OCI-LY7 (cell line): ENCODE measurements at regions not wholly inside any gene's neighbourhood (a gene's known extent, or its start where the extent isn't known, plus 50 kb on each side); places are given as distances from the start of the nearest gene placed in this dataset.

Source experiments
- BruUV-seq: library from RNA; stranded (reverse); fragments of 400-500 nt; replicated peaks from 2 replicates; lab custom pipeline; 2021; lab: Mats Ljungman, UMichigan
- CTCF ChIA-PET: fragments of 300-600 bp; sonication (Branson Sonifier 250); formaldehyde crosslinking; loops from one replicate; lab custom pipeline; 2022; ENCODE audit warnings: antibody characterized with exemption; ENCODE audit not compliant: unreplicated experiment; lab: Charles Lee
- POLR2A ChIA-PET: fragments of 300-600 bp; sonication (Branson Sonifier 250); formaldehyde crosslinking; loops from one replicate; lab custom pipeline; 2022; ENCODE audit warnings: antibody characterized with exemption; lab: Charles Lee
- DNase-seq: peaks from one replicate; pipeline ENCODE4 v3.0.0-alpha.2; 2015; ENCODE audit warnings: low spot score
- H2AFZ ChIP-seq: fragments of 200-600 bp; sonication (generic), shearing (Covaris generic); 2 replicates; pipeline ENCODE4 v1.6.1; 2014; ENCODE audit warnings: mild to moderate bottlenecking, antibody characterized with exemption, low read length, moderate library complexity
- H3K27ac ChIP-seq: fragments of 200-600 bp; sonication (generic); 2 replicates; pipeline ENCODE4 v1.5.1; 2014; ENCODE audit warnings: mixed run types, low read depth, mild to moderate bottlenecking, moderate library complexity, low read length, inconsistent platforms; ENCODE audit not compliant: poor library complexity, severe bottlenecking
- H3K36me3 ChIP-seq: fragments of 200-600 bp; sonication (generic); 2 replicates; pipeline ENCODE4 v1.6.1; 2014; ENCODE audit warnings: mild to moderate bottlenecking, antibody characterized with exemption, low read length, moderate library complexity, mixed read lengths; ENCODE audit not compliant: insufficient read depth
- H3K4me1 ChIP-seq: fragments of 200-600 bp; sonication (generic); 2 replicates; pipeline ENCODE4 v1.5.1; 2014; ENCODE audit warnings: mild to moderate bottlenecking, low read length; ENCODE audit not compliant: insufficient read depth, poor library complexity, severe bottlenecking
- H3K4me2 ChIP-seq: fragments of 200-600 bp; sonication (generic); 2 replicates; pipeline ENCODE4 v1.6.1; 2014; ENCODE audit warnings: mild to moderate bottlenecking, low read length
- H3K4me3 ChIP-seq: fragments of 200-600 bp; sonication (generic); 2 replicates; pipeline ENCODE4 v1.5.1; 2014; ENCODE audit warnings: mild to moderate bottlenecking, low read depth, low read length; ENCODE audit not compliant: poor library complexity, severe bottlenecking
- H3K79me2 ChIP-seq: fragments of 200-600 bp; sonication (generic); 2 replicates; pipeline ENCODE4 v1.6.1; 2016; ENCODE audit warnings: low read depth, mild to moderate bottlenecking, low read length, moderate library complexity, mixed read lengths; ENCODE audit not compliant: insufficient read depth
- H3K9me2 ChIP-seq: fragments of 200-600 bp; sonication (generic); 2 replicates; pipeline ENCODE4 v1.6.1; 2016; ENCODE audit warnings: mild to moderate bottlenecking, low read length, mixed read lengths; ENCODE audit not compliant: insufficient read depth
- H3K9me3 ChIP-seq: fragments of 200-600 bp; sonication (generic); 2 replicates; pipeline ENCODE4 v1.6.1; 2014; ENCODE audit warnings: mild to moderate bottlenecking, mixed run types, low read length, mixed read lengths
- H4K20me1 ChIP-seq: fragments of 200-600 bp; sonication (generic); 2 replicates; pipeline ENCODE4 v1.6.1; 2014; ENCODE audit warnings: mild to moderate bottlenecking, antibody characterized with exemption, low read length, moderate library complexity, mixed read lengths; ENCODE audit not compliant: insufficient read depth
- CTCF ChIP-seq: fragments of 200-600 bp; sonication (generic); conservative IDR thresholded peaks from 2 replicates; pipeline ENCODE4 v1.5.1; 2014; ENCODE audit warnings: mild to moderate bottlenecking, antibody characterized with exemption, low read length, moderate library complexity, mixed read lengths
- EZH2phosphoT487 ChIP-seq: fragments of 200-600 bp; sonication (generic); IDR thresholded peaks from 2 replicates; pipeline ENCODE4 v1.6.1; 2018; ENCODE audit warnings: low read depth, borderline replicate concordance, mild to moderate bottlenecking, mixed run types, antibody characterized with exemption, low read length, moderate library complexity, mixed read lengths
- intact Hi-C: fragments of 100-400 bp; cut with micrococcal nuclease; formaldehyde crosslinking; loops from one replicate; pipeline ENCODE4 v1.10.0; 2022; ENCODE audit not compliant: unreplicated experiment

DNA sequence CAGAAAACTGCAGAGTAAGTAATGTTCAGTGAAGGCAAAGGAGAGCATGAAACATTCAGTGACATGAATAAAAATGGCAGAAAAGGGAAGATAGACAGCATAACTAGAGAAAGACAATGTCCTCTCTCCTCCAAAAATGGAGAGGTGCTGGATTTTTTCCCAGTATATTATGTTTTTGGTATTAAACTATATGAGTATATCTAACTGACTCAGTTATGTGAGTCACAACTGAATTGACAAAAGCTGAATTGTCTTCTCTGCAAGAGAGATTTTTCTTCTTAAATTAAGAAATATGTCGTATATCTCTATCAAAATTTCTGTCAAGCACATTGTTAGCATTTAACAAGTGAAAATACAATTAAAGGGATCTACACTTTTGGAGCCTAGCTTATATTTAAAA, 375.1 kb downstream of the CHSY3 start:
- no peaks in the 10 kb centered on the region for H3K36me3 ChIP-seq
- no peaks in the 10 kb centered on the region for H3K4me1 ChIP-seq
- no peak for TF ChIP-seq EZH2phosphoT487
- no peak for TF ChIP-seq CTCF
- no peak overlapping the region for H3K4me3 ChIP-seq
- H2AFZ ChIP-seq: no peak overlapping the region
- POLR2A ChIA-PET: interaction anchor here (1.2 kb wide), 1 partner anchor 10 kb away, joined by 3 read pairs; no protein-coding TSS in a partner anchor
- intact Hi-C loops: no loop called here
- DNase-seq: no peak
- CTCF ChIA-PET: no interaction called here
- H3K9me3 ChIP-seq: no peaks in the 10 kb centered on the region
- H3K4me2 ChIP-seq: no peak overlapping the region
- no peak overlapping the region for H3K27ac ChIP-seq
- no peaks in the 10 kb centered on the region for H4K20me1 ChIP-seq
- H3K9me2 ChIP-seq: no peaks in the 10 kb centered on the region
- no TSS peak for BruUV-seq
- no peaks in the 10 kb centered on the region for H3K79me2 ChIP-seq

- BruUV-seq: no TSS peak
- no peaks in the 10 kb centered on the region for H3K4me1 ChIP-seq
These were observed 373.9 kb downstream of the CHSY3 start for GRCh38 chr5:130278136-130278535.

DNA sequence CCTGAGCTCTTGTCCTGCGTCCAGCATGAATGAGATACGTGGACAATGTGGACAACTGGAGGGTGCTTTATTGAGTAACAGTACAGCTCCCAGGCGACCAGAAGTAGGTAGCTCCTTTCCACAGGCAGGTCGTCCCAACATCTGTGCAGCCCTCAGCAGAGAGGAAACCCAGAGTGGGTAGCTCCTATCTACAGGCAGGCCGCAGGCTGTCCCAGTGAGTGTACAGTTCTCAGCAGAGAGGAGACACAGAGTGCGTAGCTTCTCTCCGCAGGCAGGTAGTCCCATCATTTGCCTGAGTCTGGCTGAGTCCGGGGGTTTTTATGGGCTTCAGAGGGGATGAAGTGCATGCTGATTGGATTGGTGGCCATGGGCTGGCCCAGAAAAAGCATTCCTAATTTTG, 373.3 kb downstream of the CHSY3 start:
- H3K79me2 ChIP-seq: no peaks in the 10 kb centered on the region
- H3K36me3 ChIP-seq: no peaks in the 10 kb centered on the region
- no TSS peak for BruUV-seq
- no peak for DNase-seq
- ChIA-PET CTCF (no interaction called here), POLR2A (no interaction called here)
- H4K20me1 ChIP-seq: no peaks in the 10 kb centered on the region
- no peaks in the 10 kb centered on the region for H3K4me1 ChIP-seq
- H2AFZ ChIP-seq: no peak overlapping the region
- H3K9me2 ChIP-seq: no peaks in the 10 kb centered on the region
- TF ChIP-seq EZH2phosphoT487 (no peak), CTCF (no peak)
- H3K4me3 ChIP-seq: no peak overlapping the region
- intact Hi-C loops: no loop called here
- no peaks in the 10 kb centered on the region for H3K9me3 ChIP-seq
- no peak overlapping the region for H3K27ac ChIP-seq
- no peak overlapping the region for H3K4me2 ChIP-seq

More at GRCh38 chr5:130278136-130278535, 373.9 kb downstream of the CHSY3 start:
- Histone ChIP-seq H3K36me3 (no peaks in the 10 kb centered on the region), H3K4me3 (no peak overlapping the region), H3K9me2 (no peaks in the 10 kb centered on the region), H3K79me2 (no peaks in the 10 kb centered on the region), H3K27ac (no peak overlapping the region), H3K4me2 (no peak overlapping the region), H4K20me1 (no peaks in the 10 kb centered on the region), H3K9me3 (no peaks in the 10 kb centered on the region), H2AFZ (no peak overlapping the region)
- ChIA-PET POLR2A (no interaction called here), CTCF (no interaction called here)
- no peak for DNase-seq
- intact Hi-C loops: no loop called here
- TF ChIP-seq EZH2phosphoT487: no peak
- TF ChIP-seq CTCF: no peak
